CD4-positive, alpha-beta T cell treated with Interferon alpha-2 for 1 hour (primary cell): ENCODE measurements at regions not wholly inside any gene's neighbourhood (a gene's known extent, or its start where the extent isn't known, plus 50 kb on each side); places are given as distances from the start of the nearest gene placed in this dataset.
"Not testable (repeated sequence)": the region's sequence is repeated elsewhere in the genome, so short reads cannot be mapped to it uniquely, and the experiment has no call there.

Experiments
- DNase-seq, 2 donors: peaks; one replicate each; pipeline ENCODE4 v3.0.0-alpha.2; 2020 to 2022

DNA sequence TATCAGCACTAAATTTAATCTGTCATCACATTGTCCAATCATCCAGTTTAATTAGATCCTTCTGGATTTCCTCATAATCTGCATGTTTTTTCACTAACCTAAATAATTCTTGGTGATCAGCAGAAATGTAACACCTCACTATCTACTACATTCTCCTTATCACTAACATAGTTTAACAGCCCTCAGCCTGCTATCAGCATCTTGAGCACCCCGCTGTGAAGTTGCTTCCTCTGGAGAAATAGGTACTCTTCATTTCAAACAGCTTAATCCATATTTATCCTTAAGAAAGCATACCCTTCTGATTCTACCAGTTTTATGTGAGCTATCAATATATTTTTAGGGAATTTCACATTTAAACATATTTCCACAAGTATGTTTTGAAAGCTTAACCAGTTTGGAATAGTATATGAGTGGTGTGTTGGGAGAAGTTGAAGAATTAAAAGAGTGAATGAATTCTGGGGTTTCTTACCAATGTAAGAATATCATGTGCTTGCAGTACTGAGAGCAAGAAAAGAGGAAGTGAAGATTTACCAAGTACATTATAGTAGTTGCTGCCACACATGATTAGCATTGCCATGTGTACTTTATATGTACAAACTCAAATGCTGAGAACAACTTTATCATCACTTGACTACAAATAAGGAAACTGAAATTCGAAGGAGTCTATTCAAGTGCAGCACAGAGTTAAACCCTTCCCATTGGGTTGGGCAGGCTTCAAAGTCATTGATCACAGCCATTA is 771.1 kb upstream of the ADGRL4 start:
- no peak for DNase-seq

DNA sequence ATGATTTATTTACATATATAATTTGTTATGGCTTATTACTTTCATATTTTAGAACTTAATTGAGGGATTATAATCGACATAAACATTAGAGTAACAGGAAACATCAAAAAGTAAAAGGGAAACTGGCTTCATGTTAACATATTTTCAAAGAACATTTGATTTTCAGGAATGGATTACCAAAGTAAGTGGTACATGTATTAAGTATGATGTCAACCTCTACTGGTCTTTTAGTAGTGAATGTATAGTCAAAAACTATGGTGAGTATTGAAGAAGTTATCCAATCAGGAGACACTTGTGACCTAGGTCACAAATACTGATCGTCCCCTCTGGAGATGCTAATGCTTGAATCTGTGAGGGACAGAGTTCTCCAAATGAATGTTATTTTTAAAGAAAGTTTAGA is 768.9 kb upstream of the ADGRL4 start:
- DNase-seq, result no peak

DNA sequence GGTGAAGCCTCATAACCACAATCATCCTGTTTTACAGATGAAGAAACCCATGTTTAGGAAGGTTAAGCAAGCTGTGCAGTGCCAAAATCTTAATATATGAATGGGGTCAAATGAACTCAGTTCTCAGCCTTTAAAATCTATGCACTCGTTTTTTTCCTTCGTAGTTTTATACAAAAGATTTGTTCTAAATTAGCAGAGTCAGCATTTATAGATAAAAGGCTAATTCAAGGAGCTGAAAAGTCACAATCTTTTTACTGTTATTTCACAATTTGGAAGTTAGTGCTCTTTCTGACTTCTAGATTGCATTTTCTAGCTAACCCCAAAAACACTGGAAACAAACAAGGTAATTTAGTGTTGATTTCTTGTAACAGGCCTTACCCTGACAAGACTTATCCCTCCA is 766.9 kb upstream of the ADGRL4 start:
- no peak for DNase-seq

DNA sequence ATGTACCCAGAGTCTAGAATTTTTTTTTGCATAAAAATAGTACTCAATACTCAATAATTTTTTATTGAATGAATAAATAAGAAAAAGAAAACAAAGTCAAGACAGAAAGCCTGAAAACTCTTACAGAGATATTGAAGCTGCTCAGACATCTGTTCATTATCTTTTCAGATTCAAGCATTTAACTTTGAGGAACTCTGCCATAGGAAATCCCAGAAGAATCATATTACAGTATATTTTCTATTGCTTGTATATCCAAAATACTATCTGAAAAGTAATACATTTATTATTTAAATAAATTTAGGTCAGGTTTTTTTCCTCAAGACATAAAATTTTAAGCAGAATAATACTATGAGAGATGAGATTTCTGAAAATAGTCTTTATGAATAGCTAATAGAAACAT is 755.9 kb upstream of the ADGRL4 start:
- no peak for DNase-seq

DNA sequence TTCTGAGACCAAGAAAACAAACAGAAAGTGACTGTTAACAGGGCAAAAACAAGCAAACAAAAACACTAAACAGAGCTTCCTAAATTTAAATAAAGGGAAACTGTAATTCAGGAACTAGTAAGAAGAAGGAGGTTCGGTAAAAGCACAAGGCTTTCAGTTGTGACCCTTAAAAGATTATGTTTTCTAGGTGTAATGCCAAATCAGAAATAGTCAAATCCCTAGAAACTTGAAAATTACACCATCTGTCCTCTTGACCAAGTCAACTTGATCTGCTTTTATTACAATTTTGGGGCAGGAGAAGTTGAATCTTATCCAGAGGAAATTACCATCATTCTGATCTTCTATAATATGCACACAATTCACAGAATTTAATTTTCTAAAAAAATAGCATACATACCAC is 754.0 kb upstream of the ADGRL4 start:
- no peak for DNase-seq

DNA sequence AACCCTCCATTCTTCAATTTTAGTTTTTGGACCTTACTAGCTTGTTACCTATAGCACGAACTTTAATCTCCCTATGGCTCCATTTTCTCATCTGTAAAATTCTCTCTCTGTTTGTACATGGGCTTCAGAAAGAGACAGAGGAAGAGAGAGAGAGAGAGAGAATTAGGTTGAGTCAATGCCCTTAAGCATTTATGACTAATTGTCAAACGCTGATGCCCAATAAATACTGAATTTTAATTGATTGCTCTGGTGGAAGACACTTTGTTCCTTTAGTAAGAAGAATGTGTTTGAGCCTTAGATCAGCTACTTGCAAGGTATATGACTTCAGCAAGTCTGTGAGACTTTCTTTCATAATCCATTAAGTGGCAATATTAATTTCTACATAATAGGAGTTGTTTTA is 743.1 kb upstream of the ADGRL4 start:
- no peak for DNase-seq

DNA sequence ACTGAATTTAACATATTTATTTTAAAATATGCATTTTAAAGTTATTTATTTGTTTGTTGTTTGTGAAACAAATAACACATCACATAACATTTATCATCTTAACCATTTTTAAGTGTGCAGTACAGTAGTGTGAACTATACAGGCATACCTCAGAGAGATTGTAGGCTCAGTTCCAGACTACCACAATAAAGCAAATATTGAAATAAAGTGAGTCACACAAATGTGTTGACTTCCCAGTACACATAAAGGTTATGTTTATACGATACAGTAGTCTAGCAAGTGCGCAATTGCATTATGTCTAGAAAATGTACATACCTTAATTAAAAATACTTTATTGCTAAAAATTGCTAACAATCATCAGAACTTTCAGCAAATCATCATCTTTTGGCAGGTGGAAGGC is 739.4 kb upstream of the ADGRL4 start:
- DNase-seq, result no peak

DNA sequence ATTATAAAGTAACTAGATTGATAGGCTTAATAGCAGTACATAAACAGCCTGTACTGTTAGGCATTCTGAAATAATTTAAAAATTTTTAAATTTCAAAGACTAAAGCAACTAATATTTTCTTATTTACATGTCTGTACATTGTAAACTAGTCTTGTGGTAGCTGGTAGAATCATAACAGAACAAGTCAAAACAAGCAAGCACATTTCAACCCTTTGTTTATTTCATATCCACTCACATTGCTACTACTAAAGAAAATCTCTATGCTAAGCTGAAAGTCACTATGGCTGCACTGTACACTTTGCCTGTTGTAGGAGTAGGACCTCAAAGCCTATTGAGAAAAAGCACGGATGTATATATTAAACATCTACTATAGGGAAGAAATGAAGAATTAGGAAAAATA is 738.2 kb upstream of the ADGRL4 start:
- no peak for DNase-seq

DNA sequence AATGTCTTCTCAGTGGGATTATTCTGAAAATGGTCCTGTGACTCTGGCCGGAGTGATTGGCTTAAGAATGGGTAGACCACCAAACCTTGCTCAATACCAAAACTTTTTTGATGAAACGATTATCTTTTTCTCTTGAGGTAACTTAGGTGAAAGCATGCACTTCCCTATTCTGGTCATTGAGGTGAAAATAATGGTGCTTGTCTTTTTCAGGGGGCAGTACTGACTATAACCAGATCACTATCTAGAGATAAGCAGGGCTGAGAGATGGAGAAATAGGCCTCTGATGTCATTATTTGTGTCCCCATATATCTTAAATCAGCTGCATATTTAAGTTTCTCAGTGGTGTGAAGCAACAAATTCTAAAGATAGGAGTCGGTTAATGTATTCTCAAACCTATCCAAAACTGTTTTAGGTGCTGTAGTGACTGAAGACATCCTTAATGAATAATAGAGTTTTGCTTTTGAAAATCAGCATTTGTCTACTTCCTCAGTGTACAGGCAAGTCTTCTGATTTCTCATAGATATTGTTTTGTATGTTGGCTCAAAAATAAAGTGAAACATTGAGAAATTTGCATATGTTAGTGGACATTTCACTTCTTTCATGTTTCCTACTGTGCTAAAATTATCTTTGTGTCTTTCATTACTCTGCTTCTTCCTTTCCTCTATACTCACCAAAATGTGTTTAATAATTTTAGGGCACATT is 735.3 kb upstream of the ADGRL4 start:
- DNase-seq, result no peak

DNA sequence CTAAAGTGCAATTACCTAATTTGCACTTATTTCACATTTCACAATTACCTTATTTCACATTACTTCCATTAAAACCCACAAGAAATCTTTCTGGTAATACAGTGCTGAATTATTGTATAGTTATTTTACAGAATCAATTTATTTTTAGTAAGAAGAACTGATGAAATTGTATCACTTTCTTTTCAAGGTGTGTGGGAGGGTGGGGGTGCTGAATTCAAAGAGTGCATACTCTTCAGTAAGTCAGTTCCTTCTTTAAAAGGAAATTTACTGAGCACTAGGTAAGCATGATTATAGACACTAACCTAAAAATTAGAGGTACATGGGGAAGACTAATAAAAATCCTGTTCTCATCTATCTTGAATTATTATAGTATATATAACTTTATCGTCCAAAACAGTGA is 731.6 kb upstream of the ADGRL4 start:
- DNase-seq, result no peak

DNA sequence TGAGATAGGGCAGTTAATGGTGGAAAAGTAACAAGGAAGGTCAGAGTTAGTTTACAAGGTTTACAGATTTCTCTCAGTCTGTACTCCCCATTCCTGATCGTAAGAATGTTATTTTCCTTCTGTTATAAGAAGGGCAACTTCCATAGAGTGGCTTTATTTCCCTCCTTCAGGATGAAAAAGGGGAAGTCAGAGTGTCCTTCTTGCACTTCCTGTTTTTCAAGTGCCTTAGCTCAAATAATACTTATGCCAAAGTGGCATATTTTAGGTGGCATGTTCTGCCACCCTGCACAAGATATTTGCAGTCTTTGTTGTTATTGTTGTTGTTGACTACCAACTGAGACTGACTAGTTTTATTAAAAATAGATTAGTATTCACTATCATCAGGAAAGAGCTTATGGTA is 730.7 kb upstream of the ADGRL4 start:
- DNase-seq, result no peak

DNA sequence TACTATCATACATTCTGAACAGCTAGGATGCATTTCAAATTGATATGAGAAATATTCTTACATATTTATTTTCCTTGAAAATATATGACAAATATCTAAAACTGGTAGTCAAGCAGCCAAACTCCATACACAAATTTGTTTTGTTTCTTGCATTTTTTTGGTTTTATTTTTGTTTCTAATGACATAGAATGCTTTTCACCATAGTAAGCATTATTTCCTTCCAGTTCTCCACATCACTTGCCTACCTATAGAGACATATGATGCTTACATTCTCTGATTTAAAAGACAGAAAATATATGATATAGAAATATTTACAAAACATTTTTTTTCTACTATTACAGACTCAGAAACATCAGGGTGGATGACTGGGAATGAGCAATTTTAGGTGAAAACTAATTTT is 726.4 kb upstream of the ADGRL4 start:
- DNase-seq, result no peak

DNA sequence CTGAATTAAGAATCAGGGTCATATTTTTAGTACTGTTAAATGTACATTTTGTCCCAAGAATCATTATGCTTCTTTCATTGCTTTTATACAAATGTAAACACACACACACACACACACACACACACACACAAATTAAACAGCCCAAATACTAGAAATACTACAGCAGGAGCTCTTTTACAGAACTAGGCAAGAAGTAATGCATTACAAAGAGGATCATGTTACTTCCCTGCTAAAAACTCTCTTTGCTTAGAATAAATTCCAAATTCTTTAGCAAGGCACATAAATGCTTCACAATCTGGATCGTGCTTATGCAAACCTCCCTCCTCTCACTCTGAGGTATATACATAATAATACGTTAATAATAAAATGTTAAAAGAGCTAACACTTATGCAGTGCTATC is 720.4 kb upstream of the ADGRL4 start:
- DNase-seq, result no peak

DNA sequence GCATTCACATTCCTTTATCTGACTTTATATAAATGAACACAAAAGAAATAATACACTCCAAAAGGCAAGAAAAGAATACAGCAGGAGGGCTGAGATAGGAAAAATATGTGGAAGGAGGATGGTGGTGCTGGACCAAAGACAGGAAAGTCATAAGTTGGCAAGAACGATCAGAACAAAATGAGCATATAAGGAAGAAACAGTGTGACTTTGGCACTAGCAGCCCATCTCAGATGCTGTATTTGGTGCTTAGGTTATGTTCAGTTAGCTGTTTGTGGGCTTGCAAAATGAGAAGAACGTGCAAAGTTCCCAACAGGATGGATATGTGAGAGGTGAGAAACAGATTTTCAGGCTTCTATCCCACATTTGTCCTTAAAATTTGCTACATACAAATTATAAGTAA is 719.8 kb upstream of the ADGRL4 start:
- DNase-seq, result no peak

DNA sequence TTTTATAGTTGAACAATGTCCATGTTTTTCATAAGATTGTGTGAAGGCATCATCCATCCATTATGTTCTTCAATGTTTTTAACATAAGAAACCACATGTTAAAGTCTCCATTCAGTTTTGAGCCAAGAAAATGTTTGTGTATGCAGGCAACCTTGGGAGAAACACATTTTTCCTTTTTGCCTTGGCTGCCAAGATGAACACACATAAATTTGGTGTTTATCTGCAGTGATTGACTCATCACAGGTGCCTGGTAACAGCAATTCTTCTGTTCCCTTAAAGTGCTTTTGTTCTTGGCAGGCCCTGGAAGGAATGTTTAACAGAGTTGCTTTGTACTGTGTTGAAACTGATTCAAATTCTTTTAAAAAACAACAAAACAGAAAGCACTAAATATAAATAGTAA is 709.9 kb upstream of the ADGRL4 start:
- no peak for DNase-seq

DNA sequence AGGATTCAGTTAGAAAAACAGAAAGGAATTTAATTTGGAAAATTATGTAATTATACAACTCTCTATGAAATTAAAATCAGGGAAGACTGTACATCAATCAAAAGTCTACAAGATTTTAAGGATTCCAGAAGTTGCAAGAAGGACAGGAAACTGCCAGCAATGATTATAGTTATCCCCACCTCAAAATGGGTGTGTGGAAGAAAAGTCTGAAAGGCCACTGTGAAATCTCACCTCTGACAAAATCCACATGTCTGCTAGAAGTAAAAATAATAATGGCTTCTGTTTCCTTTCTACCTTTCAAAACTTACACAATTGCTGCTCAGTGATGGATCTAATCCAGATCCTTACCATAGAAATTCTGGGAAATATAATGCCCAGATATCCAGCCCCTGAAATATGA is 708.1 kb upstream of the ADGRL4 start:
- no peak for DNase-seq

DNA sequence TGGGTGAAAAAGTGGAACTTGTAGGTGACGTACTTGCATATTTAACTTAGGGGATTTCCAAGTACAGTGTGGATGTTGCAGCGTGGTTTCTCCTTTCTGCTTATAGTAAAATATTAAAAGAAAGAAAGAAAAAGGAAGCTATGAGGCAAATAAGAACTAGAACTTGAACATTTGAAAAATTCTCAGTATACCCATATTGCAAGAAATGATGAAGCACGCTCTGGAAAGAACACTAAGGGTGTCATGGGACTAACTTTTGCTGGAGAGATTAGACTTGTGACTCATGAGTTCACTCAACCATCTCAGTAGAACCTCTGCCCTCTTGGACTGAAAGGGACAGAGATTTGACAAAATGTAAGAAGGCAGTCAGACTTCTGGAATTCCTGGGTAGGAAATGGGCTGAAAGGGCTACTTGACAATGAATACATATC is 704.5 kb upstream of the ADGRL4 start:
- DNase-seq, result no peak

DNA sequence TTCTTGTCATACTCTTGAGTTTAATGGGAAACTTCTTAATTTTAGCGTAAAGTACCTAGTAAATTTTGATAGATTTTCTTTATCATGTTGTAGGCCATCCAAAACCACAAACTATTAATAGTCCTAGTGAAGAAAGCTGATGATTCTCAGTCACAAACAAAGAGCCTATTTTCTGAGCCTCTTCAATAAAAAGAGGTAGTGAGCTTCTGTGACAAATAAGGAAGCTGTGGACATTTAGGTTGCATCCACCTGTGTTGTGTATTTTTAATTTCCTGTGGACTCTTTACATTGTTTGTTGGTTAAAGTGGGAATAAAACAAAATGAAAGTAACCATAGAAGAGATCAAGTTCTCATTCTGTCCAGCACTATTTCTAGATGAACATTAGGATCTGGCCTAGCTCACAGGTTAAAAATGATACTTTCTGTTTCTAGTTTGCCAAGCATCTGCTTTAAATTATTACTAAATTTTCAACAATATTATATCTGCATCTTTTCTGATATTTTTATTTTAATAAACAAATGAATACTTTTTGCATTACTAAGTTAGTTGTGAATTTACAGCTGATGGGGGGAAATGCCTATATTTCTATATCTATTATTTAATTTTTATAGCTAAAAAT is 702.2 kb upstream of the ADGRL4 start:
- DNase-seq, result no peak

DNA sequence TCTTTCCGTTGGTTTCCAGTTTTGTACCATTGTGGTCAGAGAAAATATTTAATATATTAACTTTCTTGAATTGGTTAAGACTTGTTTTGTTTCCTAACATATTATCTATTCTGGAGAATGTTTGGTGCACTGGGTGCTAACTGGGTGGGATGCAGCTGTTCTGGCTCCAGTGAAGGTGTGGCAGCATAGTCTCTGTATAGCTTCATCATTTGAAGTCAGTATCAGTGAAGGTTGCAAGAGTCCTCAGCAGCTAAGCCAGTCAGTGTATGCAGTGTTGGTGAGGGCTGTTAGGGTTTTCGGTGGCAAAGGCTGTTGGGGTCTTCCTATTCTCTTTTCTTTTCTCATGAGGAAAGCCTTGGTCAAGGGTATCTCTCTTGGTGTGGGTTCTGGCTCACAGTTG is 698.7 kb upstream of the ADGRL4 start:
- no peak for DNase-seq

DNA sequence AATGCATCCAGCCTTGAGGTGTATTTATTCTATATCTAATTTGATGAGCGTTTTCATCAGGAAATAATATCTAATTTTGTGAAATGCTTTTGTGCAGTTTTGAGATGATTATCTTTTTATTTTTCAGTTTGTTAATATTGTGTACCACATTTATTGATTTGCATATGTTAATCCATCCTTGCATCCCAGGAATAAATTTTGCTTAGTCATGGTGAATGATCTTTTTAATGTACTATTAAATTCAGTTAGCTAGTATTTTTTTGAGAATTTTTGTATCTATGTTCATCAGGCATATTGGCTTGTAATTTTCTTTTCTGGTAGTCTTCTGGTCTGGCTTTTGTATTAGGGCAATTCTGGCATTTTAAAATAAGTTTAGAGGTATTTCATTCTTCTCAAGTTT is 697.5 kb upstream of the ADGRL4 start:
- DNase-seq, result no peak

DNA sequence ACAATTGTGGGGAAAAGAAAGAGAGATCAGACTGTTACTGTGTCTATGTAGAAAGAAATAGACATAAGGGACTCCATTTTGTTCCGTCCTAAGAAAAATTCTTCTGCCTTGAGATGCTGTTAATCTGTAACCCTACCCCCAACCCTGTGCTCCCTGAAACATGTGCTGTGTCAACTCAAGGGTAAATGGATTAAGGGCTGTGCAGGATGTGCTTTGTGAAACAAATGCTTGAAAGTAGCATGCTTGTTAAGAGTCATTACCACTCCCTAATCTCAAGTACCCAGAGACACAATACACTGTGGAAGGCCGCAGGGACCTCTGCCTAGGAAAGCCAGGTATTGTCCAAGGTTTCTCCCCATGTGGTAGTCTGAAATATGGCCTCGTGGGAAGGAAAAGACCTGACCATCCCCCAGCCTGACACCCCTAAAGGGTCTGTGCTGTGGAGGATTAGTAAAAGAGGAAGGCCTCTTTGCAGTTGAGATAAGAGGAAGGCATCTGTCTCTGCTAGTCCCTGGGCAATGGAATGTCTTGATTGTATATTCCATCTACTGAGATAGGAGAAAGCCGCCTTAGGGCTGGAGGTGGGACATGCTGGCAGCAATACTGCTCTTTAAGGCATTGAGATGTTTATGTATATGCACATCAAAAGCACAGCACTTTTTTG is 695.9 kb upstream of the ADGRL4 start:
- DNase-seq, result not testable (repeated sequence)

DNA sequence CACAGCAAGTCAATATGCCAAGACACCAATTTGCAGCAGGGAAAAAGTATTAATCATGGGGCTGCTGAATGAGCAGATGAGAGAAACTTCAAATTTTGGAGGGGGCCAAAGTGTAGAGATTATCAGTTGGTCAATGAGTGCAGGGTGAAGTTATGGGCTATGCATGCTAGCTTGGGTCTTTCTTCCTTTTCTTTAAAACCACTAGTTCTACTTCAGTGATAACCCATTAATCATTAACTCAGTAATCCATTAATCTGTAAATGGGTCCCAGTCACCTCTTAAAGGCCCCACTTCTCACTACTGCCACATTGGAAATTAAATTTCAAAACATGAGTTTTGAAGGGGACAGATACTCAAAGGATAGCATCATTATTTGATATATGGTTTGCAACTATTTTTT is 688.6 kb upstream of the ADGRL4 start:
- DNase-seq, result no peak

DNA sequence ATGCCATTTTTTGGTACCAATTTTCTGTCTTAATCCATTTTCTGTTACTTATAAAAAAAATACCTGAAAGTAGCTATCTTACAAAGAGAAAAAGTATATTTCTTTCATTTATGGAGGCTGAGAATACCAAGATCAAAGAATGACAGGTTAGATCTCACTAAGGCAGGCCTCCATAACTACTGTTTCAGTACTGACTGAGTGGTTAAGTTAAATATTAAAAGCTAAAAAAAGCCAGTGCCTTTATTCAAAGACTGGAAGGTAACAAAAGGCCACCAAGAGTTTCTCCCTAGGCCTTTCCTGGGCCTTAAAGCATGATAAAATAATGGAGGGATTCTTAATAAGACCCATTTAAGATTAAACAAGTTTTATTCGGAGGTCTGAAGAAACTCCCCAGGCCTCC is 687.7 kb upstream of the ADGRL4 start:
- no peak for DNase-seq
